ENCODE measurements at regions not wholly inside any gene's neighbourhood (a gene's known extent, or its start where the extent isn't known, plus 50 kb on each side); places are given as distances from the start of the nearest gene placed in this dataset.

DNA sequence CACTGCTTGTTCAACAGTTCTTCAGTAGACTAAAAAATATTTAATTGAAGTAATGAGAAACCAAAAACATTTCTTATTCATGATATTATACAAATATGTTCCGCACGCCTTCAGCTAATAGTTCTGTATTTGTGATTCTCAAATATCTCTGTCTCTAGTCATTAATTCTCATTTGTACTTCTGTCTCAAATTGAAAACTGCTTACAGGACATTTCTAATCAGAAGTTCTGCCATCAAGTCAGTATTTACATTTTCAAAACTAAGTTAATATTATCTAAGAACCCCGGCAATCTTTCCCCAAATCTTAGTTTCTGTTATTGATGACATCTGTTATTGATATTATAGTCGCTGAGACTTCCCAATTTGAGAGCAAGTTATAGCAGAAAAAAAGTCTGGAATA, 78.6 kb upstream of the PGRMC2 start:
- TF ChIP-seq EZH2 (IDR thresholded peaks at IDR 0.05; ENCODE audit: low read length) = no peak
- TF ChIP-seq, protein P1, sequence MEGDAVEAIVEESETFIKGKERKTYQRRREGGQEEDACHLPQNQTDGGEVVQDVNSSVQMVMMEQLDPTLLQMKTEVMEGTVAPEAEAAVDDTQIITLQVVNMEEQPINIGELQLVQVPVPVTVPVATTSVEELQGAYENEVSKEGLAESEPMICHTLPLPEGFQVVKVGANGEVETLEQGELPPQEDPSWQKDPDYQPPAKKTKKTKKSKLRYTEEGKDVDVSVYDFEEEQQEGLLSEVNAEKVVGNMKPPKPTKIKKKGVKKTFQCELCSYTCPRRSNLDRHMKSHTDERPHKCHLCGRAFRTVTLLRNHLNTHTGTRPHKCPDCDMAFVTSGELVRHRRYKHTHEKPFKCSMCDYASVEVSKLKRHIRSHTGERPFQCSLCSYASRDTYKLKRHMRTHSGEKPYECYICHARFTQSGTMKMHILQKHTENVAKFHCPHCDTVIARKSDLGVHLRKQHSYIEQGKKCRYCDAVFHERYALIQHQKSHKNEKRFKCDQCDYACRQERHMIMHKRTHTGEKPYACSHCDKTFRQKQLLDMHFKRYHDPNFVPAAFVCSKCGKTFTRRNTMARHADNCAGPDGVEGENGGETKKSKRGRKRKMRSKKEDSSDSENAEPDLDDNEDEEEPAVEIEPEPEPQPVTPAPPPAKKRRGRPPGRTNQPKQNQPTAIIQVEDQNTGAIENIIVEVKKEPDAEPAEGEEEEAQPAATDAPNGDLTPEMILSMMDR (optimal IDR thresholded peaks at IDR 0.05 in 1 of 3, IDR thresholded peaks at IDR 0.05 in 1 of 3, conservative IDR thresholded peaks at IDR 0.05 in 1 of 3; ENCODE audit: extremely low read depth in 1 of 3, insufficient read depth in 2 of 3, low read length in 3 of 3) = no peak
- Histone ChIP-seq H4K20me1 (ENCODE audit: control insufficient read depth, extremely low read depth, insufficient read depth, low read length) (no peaks in the 10 kb centered on the region), H3K9me3 (ENCODE audit: control insufficient read depth, low read depth, low read length) (no peaks in the 10 kb centered on the region), H3K36me3 (ENCODE audit: control insufficient read depth in 2 of 2, extremely low read depth in 1 of 2, insufficient read depth in 2 of 2, low read length in 2 of 2) (no peaks in the 10 kb centered on the region), H3K9ac (ENCODE audit: control insufficient read depth, extremely low read depth, insufficient read depth, low read length) (no peak overlapping the region), H3K79me2 (ENCODE audit: control insufficient read depth, insufficient read depth, low read length) (no peaks in the 10 kb centered on the region), H3K27me3 (ENCODE audit: control insufficient read depth, extremely low read depth, insufficient read depth, low read length) (no peaks in the 10 kb centered on the region), H3K27ac (ENCODE audit: control insufficient read depth, insufficient read depth, low read length) (no peak overlapping the region), H2AFZ (ENCODE audit: control insufficient read depth, low read length) (no peak overlapping the region), H3K4me2 (ENCODE audit: control insufficient read depth, extremely low read depth, insufficient read depth, low read depth, low read length) (no peak overlapping the region), H3K4me3 (ENCODE audit: control insufficient read depth in 2 of 3, extremely low read depth in 1 of 3, insufficient read depth in 2 of 3, low read depth in 1 of 3, low read length in 3 of 3) (no peak overlapping the region), H3K4me1 (ENCODE audit: control insufficient read depth, extremely low read depth, insufficient read depth, low read length) (peaks cover 8% of the 10 kb centered on the region), H3K9me1 (ENCODE audit: control insufficient read depth, extremely low read depth, insufficient read depth, low read length) (no peaks in the 10 kb centered on the region)
- DNase-seq (ENCODE audit: low read depth, low spot score) (no peak), FAIRE-seq (no peak)
- dilution Hi-C loops (cut with MboI; ENCODE audit: extremely low pct_ligation_motif_present, low sequenced_read_pairs) = no loop called here

DNA sequence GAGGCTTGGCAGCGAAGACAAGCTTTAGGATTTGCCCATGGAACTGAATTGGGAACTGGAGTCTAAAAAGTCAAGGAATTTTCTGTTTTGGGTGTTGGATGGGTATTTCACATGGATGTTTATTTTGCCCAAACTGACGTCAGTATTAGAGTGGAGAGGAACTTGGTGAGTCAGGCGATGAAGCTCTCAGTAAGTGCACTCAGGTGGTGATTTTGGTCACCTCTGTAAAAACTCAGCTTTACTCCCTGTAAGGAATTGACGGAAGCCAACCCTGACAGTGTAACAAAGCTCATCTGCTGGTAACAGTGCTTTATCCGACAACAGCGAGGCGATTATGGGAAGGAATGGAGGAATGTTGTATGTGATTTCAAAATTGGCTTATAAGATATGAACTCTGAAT, 77.0 kb upstream of the PGRMC2 start:
- H3K36me3 ChIP-seq (ENCODE audit: control insufficient read depth in 2 of 2, extremely low read depth in 1 of 2, insufficient read depth in 2 of 2, low read length in 2 of 2) = no peaks in the 10 kb centered on the region
- H3K27ac ChIP-seq (ENCODE audit: control insufficient read depth, insufficient read depth, low read length) = no peak overlapping the region
- no peaks in the 10 kb centered on the region for H4K20me1 ChIP-seq (ENCODE audit: control insufficient read depth, extremely low read depth, insufficient read depth, low read length)
- H3K4me2 ChIP-seq (ENCODE audit: control insufficient read depth, extremely low read depth, insufficient read depth, low read depth, low read length) = no peak overlapping the region
- DNase-seq (ENCODE audit: low read depth, low spot score) (no peak), FAIRE-seq (no peak)
- no peaks in the 10 kb centered on the region for H3K9me1 ChIP-seq (ENCODE audit: control insufficient read depth, extremely low read depth, insufficient read depth, low read length)
- TF ChIP-seq, protein P1 (optimal IDR thresholded peaks at IDR 0.05 in 1 of 3, IDR thresholded peaks at IDR 0.05 in 1 of 3, conservative IDR thresholded peaks at IDR 0.05 in 1 of 3; ENCODE audit: extremely low read depth in 1 of 3, insufficient read depth in 2 of 3, low read length in 3 of 3) = no peak
- no peak for TF ChIP-seq EZH2 (IDR thresholded peaks at IDR 0.05; ENCODE audit: low read length)
- H3K9ac ChIP-seq (ENCODE audit: control insufficient read depth, extremely low read depth, insufficient read depth, low read length) = no peak overlapping the region
- no peak overlapping the region for H2AFZ ChIP-seq (ENCODE audit: control insufficient read depth, low read length)
- no peaks in the 10 kb centered on the region for H3K4me1 ChIP-seq (ENCODE audit: control insufficient read depth, extremely low read depth, insufficient read depth, low read length)
- H3K79me2 ChIP-seq (ENCODE audit: control insufficient read depth, insufficient read depth, low read length) = no peaks in the 10 kb centered on the region
- H3K9me3 ChIP-seq (ENCODE audit: control insufficient read depth, low read depth, low read length) = no peaks in the 10 kb centered on the region
- dilution Hi-C loops (cut with MboI; ENCODE audit: extremely low pct_ligation_motif_present, low sequenced_read_pairs) = no loop called here
- H3K4me3 ChIP-seq (ENCODE audit: control insufficient read depth in 2 of 3, extremely low read depth in 1 of 3, insufficient read depth in 2 of 3, low read depth in 1 of 3, low read length in 3 of 3) = no peak overlapping the region
- H3K27me3 ChIP-seq (ENCODE audit: control insufficient read depth, extremely low read depth, insufficient read depth, low read length) = no peaks in the 10 kb centered on the region

Data from keratinocyte (primary cell).